Activated gamma-delta T cell treated with Interleukin-2 at 50 U/mL for 16 hours (primary cell): ENCODE measurements at regions not wholly inside any gene's neighbourhood (a gene's known extent, or its start where the extent isn't known, plus 50 kb on each side); places are given as distances from the start of the nearest gene placed in this dataset.

ENCODE experiments used
- DNase-seq: peaks from one replicate; pipeline ENCODE4 v3.0.0-alpha.2; 2020

GRCh38 chr18:46388286-46388685, 268.7 kb downstream of the LOXHD1 start:
- DNase-seq = no peak

GRCh38 chr18:46392576-46392975, 264.4 kb downstream of the LOXHD1 start:
- no peak for DNase-seq

- no peak for DNase-seq
These were observed 263.8 kb downstream of the LOXHD1 start for GRCh38 chr18:46393230-46393629.

- DNase-seq = no peak
These were observed 263.1 kb downstream of the LOXHD1 start for GRCh38 chr18:46393961-46394360.

GRCh38 chr18:46395795-46396194, 261.2 kb downstream of the LOXHD1 start:
- no peak for DNase-seq

- DNase-seq = no peak
These were observed 259.8 kb downstream of the LOXHD1 start for GRCh38 chr18:46397174-46397573.

GRCh38 chr18:46398005-46398404, 259.0 kb downstream of the LOXHD1 start:
- DNase-seq = no peak

- no peak for DNase-seq
These were observed 258.4 kb downstream of the LOXHD1 start for GRCh38 chr18:46398625-46399024.

GRCh38 chr18:46399303-46399702, 257.7 kb downstream of the LOXHD1 start:
- no peak for DNase-seq

GRCh38 chr18:46400449-46400848, 256.6 kb downstream of the LOXHD1 start:
- no peak for DNase-seq

GRCh38 chr18:46401486-46402070, 255.4 kb downstream of the LOXHD1 start:
- no peak for DNase-seq

- DNase-seq = no peak
These were observed 254.6 kb downstream of the LOXHD1 start for GRCh38 chr18:46402396-46402795.

- no peak for DNase-seq
These were observed 254.1 kb downstream of the LOXHD1 start for GRCh38 chr18:46402945-46403344.

GRCh38 chr18:46405832-46406538, 251.0 kb downstream of the LOXHD1 start:
- DNase-seq = no peak

- no peak for DNase-seq
These were observed 250.5 kb downstream of the LOXHD1 start for GRCh38 chr18:46406539-46406932.

GRCh38 chr18:46407486-46408166, 249.4 kb downstream of the LOXHD1 start:
- no peak for DNase-seq

- no peak for DNase-seq
These were observed 248.6 kb downstream of the LOXHD1 start for GRCh38 chr18:46408334-46408987.

- DNase-seq = no peak
These were observed 245.7 kb downstream of the LOXHD1 start for GRCh38 chr18:46411191-46411828.

GRCh38 chr18:46411867-46412690, 244.9 kb downstream of the LOXHD1 start:
- DNase-seq = no peak

- no peak for DNase-seq
These were observed 244.1 kb downstream of the LOXHD1 start for GRCh38 chr18:46412916-46413315.

- no peak for DNase-seq
These were observed 243.3 kb downstream of the LOXHD1 start for GRCh38 chr18:46413684-46414083.

GRCh38 chr18:46414863-46415262, 242.2 kb downstream of the LOXHD1 start:
- no peak for DNase-seq
